C4-2B (cell line): ENCODE measurements at regions not wholly inside any gene's neighbourhood (a gene's known extent, or its start where the extent isn't known, plus 50 kb on each side); places are given as distances from the start of the nearest gene placed in this dataset.

Experiments
- CTCF ChIP-seq: fragments of 450-650 bp; conservative IDR thresholded peaks from 2 replicates; pipeline ENCODE4 v1.5.1; 2017; ENCODE audit warnings: mild to moderate bottlenecking
- ZFX ChIP-seq: fragments of 450-650 bp; IDR thresholded peaks from 2 replicates; pipeline ENCODE4 v1.6.1; 2017

- TF ChIP-seq CTCF (no peak), ZFX (no peak)
Observed at GRCh38 chr7:25297278-25297677, 69.0 kb upstream of the NPVF start.
